D721Med (cell line): ENCODE measurements at regions not wholly inside any gene's neighbourhood (a gene's known extent, or its start where the extent isn't known, plus 50 kb on each side); places are given as distances from the start of the nearest gene placed in this dataset.
"Not testable (repeated sequence)": the region's sequence is repeated elsewhere in the genome, so short reads cannot be mapped to it uniquely, and the experiment has no call there.

Experiments used
- DNase-seq: peaks from one replicate; pipeline ENCODE4 v3.0.0; 2011; ENCODE audit warnings: low spot score; ENCODE audit not compliant: insufficient read length
- FAIRE-seq: peaks from 2 replicates; lab custom pipeline; 2011; peaks lifted over from hg19 to GRCh38; lab: Jason Lieb, UNC
- TF ChIP-seq, protein P1 (sequence below): IDR thresholded peaks from 2 replicates; pipeline ENCODE4 v1.5.1; 2012; ENCODE audit warnings: mild to moderate bottlenecking, control low read depth; ENCODE audit not compliant: insufficient read depth; ENCODE audit errors: missing control alignments

DNA sequence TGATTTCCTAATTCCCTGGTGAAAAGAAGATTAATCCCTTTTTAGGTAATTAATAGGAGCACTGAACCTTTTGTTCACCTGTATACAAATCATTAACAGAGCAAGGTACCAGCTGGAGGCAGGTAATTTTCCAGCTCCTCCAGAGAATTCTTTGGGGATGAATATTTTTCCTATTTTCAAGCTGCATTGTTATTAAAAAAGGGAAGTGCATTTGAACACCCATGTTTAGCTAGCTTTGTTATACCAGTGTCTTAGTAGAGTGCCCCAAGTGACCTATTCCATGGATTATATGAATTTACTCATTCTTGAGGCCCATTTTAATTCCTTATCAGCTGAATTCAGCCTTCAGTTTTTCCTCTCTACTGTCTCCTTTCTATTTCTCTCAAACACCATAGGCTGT lies 73.2 kb upstream of the GOT2 start:
- TF ChIP-seq, protein P1, sequence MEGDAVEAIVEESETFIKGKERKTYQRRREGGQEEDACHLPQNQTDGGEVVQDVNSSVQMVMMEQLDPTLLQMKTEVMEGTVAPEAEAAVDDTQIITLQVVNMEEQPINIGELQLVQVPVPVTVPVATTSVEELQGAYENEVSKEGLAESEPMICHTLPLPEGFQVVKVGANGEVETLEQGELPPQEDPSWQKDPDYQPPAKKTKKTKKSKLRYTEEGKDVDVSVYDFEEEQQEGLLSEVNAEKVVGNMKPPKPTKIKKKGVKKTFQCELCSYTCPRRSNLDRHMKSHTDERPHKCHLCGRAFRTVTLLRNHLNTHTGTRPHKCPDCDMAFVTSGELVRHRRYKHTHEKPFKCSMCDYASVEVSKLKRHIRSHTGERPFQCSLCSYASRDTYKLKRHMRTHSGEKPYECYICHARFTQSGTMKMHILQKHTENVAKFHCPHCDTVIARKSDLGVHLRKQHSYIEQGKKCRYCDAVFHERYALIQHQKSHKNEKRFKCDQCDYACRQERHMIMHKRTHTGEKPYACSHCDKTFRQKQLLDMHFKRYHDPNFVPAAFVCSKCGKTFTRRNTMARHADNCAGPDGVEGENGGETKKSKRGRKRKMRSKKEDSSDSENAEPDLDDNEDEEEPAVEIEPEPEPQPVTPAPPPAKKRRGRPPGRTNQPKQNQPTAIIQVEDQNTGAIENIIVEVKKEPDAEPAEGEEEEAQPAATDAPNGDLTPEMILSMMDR, result no peak
- DNase-seq (no peak), FAIRE-seq (no peak)

DNA sequence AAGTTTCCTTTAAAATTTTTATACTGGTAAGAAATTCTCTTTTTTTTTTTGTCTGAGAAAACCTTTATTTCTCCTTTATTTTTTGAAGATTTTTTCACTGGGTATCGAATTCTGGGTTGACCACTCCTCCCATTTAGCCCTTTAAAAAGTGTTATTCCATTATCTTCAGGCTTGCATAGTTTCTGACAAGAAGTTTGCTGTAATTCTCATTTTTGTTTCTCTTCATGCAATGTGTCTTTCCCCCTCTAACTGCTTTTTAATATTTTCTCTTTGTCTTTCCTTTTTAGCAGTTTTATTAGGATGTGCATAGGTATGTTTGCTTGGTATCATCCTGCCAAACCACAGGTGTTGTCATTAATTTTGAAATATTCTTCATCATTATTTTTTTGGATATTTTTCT lies 67.7 kb upstream of the GOT2 start:
- FAIRE-seq (no peak), DNase-seq (no peak)
- TF ChIP-seq, protein P1, result no peak

DNA sequence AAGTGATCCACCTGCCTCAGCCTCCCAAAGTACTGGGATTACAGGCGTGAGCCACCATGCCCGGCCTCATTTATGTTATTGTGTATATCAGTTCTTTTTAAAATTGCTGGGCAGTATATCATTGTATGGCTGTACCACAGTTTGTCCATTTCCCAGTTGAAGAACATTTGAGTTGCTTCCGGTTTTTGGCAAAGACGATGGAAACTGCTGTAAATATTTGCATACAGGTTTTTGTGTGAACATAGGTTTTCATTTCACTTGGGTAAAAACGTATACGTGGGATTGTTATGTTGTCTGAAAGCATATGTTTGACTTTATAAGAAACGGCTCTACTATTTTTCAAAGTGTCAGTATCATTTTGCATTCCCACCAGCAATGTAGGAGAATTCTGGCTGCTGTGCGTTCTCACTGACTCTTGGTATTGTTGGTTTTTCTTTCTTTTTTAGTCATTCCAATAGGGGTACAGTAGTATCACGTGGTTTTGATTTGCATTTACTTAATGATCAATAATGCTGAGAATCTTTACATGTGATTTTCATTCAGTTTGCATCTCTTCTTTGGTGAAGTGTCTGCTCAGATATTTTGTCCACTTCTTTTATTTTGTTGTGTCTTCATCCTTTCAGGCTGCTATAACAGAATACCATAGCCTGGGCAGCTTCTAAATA lies 63.2 kb upstream of the GOT2 start:
- FAIRE-seq, result no peak
- DNase-seq, result no peak
- TF ChIP-seq, protein P1, result no peak

DNA sequence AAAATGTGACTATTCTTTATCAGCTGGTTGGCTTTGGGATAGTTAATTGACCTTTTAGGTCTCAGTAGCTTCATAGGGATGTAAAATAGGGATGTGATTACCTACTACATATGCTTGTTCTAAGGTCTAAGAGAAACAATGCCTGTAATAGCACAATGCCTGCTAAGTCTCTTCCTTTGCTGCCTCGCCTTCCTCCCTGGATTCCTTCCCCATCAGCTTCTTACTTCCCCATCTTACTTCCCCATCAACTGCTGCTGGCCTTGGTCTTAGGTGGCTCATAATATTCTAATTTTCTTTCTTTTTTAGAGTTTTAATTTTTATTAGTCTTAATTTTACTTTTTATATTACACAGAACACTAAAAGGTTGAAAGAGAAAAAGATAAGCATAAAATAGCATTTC lies 59.2 kb upstream of the GOT2 start:
- no peak for DNase-seq
- no peak for FAIRE-seq
- TF ChIP-seq, protein P1, result no peak

DNA sequence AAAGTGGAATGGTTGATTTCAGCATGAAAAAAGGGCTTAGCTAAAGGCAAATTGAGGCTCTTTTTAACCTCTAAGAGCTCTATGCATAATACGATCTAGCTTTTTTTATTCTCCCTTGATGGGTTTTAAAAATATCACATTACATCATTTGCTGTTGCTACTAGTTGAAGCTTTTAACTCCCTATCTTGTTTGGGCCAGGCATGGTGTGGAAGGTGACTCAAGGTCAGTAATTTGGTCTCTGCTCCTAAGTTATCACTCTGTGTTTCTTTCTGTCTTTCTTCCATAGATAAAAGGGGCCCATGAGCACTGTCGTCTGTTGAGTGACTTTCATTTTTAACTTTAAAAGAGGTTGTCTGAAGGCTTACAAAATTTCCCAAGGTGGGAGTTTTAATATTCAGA lies 58.1 kb upstream of the GOT2 start:
- FAIRE-seq, result no peak
- DNase-seq, result no peak
- TF ChIP-seq, protein P1, result no peak

DNA sequence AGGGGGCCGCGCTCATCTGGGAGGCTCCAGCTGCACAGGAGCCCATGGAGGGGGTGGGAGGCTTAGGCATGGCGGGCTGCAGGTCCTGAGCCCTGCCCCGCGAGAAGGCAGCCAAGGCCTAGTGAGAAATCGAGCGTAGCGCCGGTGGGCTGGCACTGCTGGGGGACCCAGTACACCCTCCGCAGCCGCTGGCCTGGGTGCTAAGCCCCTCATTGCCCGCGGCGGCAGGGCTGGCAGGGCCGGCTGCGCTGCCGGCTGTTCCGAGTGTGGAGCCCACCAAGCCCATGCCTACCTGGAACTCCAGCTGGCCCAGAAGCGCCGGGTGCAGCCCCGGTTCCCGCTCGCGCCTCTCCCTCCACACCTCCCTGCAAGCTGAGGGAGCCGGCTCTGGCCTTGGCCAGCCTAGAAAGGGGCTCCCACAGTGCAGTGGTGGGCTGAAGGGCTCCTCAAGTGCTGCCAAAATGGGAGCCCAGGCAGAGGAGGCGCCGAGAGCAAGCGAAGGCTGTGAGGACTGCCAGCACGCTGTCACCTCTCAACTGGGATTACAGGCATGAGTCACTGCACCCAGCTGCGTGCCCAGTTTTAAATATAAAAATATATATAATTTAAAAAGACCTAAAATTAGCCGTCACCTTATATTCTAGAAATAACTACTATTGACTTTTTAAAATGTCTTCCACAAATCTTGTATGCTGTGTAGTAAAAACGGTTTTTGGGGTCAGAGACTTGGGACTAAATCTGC lies 56.9 kb upstream of the GOT2 start:
- not testable (repeated sequence) for FAIRE-seq, DNase-seq

DNA sequence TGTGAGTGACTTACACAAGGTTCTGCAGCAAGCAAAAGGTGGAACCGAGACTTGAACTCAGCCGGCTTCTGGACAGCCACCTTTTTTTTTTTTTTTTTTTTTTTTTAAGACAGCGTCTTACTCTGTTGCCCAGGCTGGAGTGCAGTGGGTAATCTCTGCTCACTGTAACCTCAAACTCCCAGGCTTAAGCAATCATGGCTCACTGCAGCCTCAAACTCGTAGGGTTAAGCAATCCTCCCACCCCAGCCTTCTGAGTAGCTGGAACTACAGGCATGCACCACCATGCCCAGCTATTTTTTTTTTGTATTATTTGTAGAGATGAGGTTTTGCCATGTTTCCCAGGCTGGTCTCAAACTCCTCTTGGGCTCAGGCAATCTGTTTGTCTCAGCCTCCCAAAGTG lies 55.2 kb upstream of the GOT2 start:
- FAIRE-seq, result no peak
- TF ChIP-seq, protein P1, result no peak
- no peak for DNase-seq
